CD4-positive, alpha-beta T cell treated with Interleukin-21 for 1 hour (primary cell): ENCODE measurements at regions not wholly inside any gene's neighbourhood (a gene's known extent, or its start where the extent isn't known, plus 50 kb on each side); places are given as distances from the start of the nearest gene placed in this dataset.
"Not testable (repeated sequence)": the region's sequence is repeated elsewhere in the genome, so short reads cannot be mapped to it uniquely, and the experiment has no call there.

ENCODE experiments used
- DNase-seq: peaks from one replicate; pipeline ENCODE4 v3.0.0-alpha.2; 2020

- DNase-seq: no peak
These were observed 1490.0 kb upstream of the GBE1 start for GRCh38 chr3:83251490-83251889.

DNA sequence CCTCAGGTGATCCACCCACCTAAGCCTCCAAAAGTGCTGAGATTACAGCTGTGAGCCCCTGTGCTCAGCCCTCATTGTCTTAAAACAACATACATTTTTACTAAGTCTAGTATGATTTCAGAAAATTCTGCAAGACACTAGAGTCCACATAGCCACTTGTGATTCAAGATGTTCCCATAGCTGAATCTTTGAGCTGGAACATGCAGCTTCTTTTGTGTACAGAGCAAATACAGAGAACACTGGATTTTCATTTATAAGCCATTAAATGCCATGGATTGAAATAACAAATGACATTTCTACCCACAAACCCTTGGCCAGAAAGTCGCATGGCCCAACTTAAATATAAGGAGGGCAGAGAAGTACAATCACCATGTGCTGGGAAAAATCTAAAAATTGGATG is 1489.2 kb upstream of the GBE1 start:
- no peak for DNase-seq

DNA sequence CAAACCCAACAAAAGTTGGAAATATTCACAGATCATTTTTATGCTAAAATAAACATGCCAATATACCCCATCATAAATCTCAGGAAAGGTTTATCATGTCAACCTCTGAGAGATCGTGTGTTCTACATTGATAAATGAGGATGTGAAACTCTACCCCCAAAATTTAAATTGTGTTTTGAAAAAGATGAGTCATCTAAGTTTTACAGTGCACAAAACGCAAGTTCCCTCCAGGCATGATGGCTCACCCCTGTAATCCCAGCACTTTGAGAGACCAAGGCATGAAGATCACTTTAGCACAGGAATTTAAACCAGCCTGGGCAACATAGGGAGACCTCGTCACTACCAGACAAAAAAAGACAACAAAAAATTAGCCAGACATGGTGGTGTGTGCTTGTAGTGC is 1487.0 kb upstream of the GBE1 start:
- no peak for DNase-seq

DNA sequence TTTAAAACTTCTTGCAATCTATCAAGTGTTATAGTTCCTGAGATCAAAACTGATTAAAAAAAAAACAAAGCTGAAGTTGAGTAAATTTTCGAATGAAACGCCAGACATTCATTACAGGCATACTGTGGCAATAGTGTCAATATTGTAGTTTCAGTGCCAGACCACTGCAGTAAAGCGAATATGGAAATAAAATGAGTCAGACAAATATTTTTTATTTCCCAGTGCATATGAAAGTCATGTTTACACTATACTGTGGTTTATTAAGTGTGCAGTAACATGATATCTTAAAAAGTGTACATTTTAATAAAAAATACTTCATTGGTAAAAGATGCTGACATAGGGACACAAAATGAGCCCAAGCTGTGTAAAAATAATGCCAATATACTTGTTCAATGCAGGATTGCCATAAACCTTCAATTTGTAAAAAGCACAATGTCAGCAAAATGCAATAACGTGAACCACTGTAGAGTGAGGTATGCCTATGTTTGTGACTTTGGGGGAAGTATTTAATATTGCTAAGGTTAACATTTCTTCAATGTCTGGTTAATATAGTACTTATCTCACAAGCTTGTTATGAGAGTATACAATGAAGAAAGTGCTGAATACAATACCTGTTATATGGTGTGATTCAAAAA is 1473.9 kb upstream of the GBE1 start:
- DNase-seq: no peak

DNA sequence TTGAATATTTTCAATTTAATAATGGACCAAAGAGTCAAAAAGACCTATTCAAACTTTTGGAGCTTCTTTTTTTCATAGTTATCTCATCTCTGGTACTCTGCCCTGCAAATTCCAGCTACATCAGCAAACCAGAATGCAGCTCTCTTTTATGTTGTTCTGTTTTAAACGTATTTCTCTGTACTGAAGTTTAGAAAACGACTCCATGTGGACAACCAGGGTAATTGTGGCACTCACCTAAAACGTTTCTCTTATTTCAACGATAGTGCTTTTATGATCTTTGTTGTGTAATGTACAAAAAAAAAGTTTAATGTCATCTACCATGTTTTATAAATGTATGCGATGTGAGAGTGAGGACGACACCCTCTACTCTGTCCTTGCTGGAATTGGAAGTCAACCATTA is 1472.3 kb upstream of the GBE1 start:
- DNase-seq: no peak

GRCh38 chr3:83230841-83231240 is 1469.4 kb upstream of the GBE1 start:
- DNase-seq: no peak

DNA sequence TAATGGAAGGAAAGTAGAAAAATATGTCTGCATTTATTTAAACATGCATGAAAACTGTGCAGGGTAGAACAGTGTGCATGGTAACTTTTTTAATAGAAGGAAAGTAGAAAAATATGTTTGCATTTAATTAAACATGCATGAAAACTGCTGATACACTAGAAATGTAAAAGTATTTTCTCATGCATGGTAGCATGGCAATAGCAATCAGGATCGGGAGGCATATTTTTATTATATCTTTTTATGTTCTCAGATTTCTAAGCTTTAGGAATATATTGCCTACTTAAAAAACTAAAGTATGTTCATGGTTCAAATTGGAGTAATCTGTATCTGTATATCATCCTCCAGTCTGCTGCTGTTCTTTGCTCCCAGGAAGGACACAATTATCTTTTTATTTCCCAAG is 1468.9 kb upstream of the GBE1 start:
- DNase-seq: no peak

- DNase-seq: no peak
These were observed 1465.3 kb upstream of the GBE1 start for GRCh38 chr3:83226751-83227150.

GRCh38 chr3:83224101-83224868 is 1462.8 kb upstream of the GBE1 start:
- DNase-seq: no peak

- DNase-seq: no peak
These were observed 1457.1 kb upstream of the GBE1 start for GRCh38 chr3:83218383-83219200.

DNA sequence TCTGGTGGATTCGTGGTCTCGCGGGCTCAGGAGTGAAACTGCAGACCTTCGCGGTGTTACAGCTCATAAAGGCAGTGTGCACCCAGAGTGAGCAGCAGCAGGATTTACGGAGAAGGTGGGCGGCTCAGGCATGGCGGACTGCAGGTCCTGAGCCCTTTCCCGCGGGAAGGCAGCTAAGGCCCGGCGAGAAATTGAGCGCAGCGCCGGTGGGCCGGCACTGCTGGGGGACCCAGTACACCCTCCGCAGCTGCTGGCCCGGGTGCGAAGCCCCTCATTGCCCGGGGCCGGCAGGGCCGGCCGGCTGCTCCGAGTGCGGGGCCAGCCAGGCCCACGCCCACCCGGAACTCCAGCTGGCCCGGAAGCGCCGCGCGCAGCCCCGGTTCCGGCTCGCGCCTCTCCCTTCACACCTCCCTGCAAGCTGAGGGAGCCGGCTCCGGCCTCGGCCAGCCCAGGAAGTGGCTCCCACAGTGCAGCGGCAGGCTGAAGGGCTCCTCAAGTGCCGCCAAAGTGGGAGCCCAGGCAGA is 1456.2 kb upstream of the GBE1 start:
- not testable (repeated sequence) for DNase-seq

DNA sequence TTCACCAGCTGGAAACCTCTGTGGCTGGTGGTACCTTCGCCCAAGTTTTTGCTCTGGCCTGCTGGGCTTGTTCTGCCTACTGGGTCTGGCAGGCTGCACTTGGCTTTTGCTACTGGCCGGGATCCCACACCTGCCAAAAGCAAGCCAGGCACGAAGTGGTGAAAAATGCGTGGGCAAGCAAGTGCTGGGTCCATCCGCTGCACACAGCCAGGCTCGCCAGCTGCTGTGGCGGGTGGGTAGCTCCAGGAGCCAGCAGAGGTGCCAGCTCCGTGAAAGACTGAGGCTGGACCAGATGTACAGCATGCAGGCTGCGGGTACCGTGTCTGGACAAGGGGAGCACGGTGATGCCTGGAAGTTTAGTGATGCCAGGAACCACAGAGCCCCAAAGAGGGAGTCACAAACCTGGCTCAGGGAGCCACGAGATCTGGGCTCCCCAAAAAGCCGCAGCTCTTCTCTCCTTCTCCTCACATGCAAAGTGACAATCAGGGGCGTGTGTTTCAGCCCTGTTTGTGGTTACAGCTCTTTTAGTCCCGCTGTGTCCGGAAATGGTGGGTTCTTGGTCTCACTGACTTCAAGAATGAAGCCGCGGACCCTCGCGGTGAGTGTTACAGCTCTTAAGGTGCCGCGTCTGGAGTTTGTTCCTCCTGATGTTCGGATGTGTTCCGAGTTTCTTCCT is 1455.6 kb upstream of the GBE1 start:
- no peak for DNase-seq

- DNase-seq: no peak
These were observed 1433.8 kb upstream of the GBE1 start for GRCh38 chr3:83195243-83195642.

DNA sequence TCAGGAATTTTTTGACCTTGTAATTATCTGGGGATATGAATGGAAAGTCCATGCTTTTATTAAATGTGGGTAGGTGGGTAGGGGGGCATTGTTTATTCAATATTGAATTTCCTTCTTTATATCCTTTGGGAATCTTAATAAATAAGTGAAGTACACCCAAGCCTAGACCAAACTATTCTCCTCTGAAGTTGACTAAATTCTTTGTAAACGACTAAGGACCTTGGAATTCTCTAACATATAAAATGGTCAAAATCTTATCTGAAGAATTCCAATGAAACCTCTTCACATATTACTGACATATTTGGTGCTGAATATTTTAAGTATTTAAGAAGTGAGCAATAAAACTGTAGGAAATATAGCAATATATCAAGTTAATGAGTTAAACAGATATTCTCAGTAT is 1432.1 kb upstream of the GBE1 start:
- no peak for DNase-seq

- DNase-seq: no peak
These were observed 1428.2 kb upstream of the GBE1 start for GRCh38 chr3:83189634-83190033.

GRCh38 chr3:83169473-83169872 is 1408.0 kb upstream of the GBE1 start:
- no peak for DNase-seq

DNA sequence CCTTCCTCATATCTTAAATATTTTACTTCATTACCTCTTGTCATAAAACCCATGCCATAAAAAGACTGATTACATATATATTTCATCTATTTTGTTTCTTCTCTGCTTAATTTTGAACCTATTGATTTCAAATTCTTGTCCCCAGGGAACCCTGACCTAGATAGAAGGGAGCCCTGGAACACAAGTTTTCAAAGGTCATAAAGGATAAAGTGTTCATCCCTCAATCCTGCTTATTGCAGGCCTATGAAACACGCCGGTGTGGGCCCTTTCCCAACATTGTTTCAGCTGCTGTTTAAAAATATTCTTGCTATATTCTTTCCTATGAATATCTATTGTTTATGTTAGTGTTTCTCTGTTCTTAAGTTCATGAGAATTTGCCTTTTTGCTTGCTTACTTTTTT is 1389.5 kb upstream of the GBE1 start:
- no peak for DNase-seq

GRCh38 chr3:83140983-83141382 is 1379.5 kb upstream of the GBE1 start:
- no peak for DNase-seq

GRCh38 chr3:83131236-83131635 is 1369.8 kb upstream of the GBE1 start:
- no peak for DNase-seq

GRCh38 chr3:83122774-83123350 is 1361.4 kb upstream of the GBE1 start:
- no peak for DNase-seq

- no peak for DNase-seq
These were observed 1331.8 kb upstream of the GBE1 start for GRCh38 chr3:83093222-83093572.

GRCh38 chr3:83092521-83093221 is 1331.2 kb upstream of the GBE1 start:
- DNase-seq: no peak
